Prostate gland (tissue), 2 donors: ENCODE measurements at regions not wholly inside any gene's neighbourhood (a gene's known extent, or its start where the extent isn't known, plus 50 kb on each side); places are given as distances from the start of the nearest gene placed in this dataset.

Experiments
- CTCF ChIP-seq, 4 experiments: fragments of 200-600 bp in 2 of 4; fragments of 450-650 bp in 2 of 4; sonication (generic) in 2 of 4; IDR thresholded peaks; 1 replicate in 3 of 4; 2 replicates in 1 of 4; pipeline ENCODE4 v1.5.1; 2016 to 2019; ENCODE audit warnings: antibody characterized with exemption in 4 of 4, mild to moderate bottlenecking in 2 of 4, moderate library complexity in 2 of 4
- POLR2A ChIP-seq: fragments of 450-650 bp; IDR thresholded peaks from one replicate; pipeline ENCODE4 v1.6.1; 2016; ENCODE audit warnings: antibody characterized with exemption, mild to moderate bottlenecking
- POLR2AphosphoS5 ChIP-seq: sonication (generic); formaldehyde crosslinking; IDR thresholded peaks from one replicate; pipeline ENCODE4 v1.6.1; 2017; ENCODE audit warnings: antibody characterized with exemption

- TF ChIP-seq CTCF (IDR thresholded peaks at IDR 0.05) (no peak), POLR2AphosphoS5 (no peak), POLR2A (no peak)
Observed at GRCh38 chr7:12911053-12911452, 223.6 kb downstream of the ARL4A start.
